22Rv1 (cell line): ENCODE measurements at regions not wholly inside any gene's neighbourhood (a gene's known extent, or its start where the extent isn't known, plus 50 kb on each side); places are given as distances from the start of the nearest gene placed in this dataset.

Source experiments
- H3K27ac ChIP-seq: fragments of 450-650 bp; 2 replicates; pipeline ENCODE4 v1.5.1; 2017
- ZFX ChIP-seq: fragments of 450-650 bp; IDR thresholded peaks from 2 replicates; pipeline ENCODE4 v1.6.1; 2017; ENCODE audit warnings: antibody characterized with exemption, borderline replicate concordance
- TF ChIP-seq, protein P1 (sequence below): fragments of 450-650 bp; IDR thresholded peaks from 2 replicates; pipeline ENCODE4 v1.5.1; 2017; ENCODE audit warnings: mild to moderate bottlenecking

DNA sequence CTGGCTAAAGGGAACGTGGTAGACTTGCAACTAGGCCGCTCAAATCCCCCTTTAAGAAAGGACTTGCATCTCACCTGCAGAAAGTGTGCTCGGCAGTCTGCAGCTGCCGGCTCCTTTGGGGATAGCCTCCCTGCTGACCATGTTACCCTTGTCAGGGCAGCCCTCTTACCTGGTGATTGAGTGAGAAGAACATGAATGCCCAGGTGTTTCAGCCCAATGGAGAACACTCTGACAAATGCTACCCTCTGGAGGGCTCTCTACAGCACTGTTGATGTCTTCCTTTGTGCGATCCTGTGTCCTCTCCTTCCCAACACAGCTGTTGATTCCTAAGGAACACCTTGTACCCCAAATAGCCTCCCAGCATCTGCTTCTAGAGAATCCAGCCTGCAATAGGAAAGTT lies 178.7 kb upstream of the LDB2 start:
- no peak overlapping the region for H3K27ac ChIP-seq
- TF ChIP-seq, protein P1, sequence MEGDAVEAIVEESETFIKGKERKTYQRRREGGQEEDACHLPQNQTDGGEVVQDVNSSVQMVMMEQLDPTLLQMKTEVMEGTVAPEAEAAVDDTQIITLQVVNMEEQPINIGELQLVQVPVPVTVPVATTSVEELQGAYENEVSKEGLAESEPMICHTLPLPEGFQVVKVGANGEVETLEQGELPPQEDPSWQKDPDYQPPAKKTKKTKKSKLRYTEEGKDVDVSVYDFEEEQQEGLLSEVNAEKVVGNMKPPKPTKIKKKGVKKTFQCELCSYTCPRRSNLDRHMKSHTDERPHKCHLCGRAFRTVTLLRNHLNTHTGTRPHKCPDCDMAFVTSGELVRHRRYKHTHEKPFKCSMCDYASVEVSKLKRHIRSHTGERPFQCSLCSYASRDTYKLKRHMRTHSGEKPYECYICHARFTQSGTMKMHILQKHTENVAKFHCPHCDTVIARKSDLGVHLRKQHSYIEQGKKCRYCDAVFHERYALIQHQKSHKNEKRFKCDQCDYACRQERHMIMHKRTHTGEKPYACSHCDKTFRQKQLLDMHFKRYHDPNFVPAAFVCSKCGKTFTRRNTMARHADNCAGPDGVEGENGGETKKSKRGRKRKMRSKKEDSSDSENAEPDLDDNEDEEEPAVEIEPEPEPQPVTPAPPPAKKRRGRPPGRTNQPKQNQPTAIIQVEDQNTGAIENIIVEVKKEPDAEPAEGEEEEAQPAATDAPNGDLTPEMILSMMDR = no peak
- no peak for TF ChIP-seq ZFX

DNA sequence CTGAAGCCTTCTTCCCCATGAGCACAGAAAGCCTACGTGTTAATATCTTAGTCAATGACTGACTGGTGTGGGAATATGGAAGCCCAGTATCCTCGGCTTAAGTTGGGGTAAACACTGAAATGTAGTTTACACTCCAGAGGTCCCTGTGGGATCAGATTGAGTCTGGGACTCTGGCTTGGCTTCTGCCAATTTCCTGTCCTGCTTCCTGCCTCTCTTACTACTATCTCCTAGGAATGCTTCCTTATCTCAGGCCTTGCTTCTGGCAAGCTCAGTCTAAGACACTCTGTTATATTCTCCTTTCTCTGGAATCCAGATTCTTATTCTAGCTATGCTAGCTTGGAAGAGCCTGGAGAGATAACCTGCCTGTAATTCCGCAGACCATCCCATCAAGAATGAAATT lies 174.0 kb upstream of the LDB2 start:
- TF ChIP-seq ZFX = no peak
- TF ChIP-seq, protein P1 = no peak
- H3K27ac ChIP-seq = no peak overlapping the region

DNA sequence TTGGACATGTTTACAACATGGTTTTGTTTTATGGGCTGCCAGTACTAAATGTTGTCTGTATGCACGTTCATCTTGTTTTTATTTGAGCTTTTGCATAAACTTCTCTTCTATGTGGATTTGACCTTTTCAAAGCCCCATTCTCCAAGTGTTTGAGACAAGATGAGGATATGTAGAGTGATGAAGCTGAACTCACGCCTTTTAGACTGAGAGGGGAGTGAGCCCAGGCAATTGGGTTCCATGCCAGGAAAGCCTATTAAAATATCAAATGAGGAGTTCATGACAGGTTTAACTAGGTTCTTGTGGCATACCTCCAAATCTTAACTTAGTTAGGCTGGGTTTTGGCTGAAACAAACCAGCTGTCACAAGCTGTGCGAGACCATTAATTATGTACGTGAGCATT lies 170.4 kb upstream of the LDB2 start:
- TF ChIP-seq, protein P1 = no peak
- TF ChIP-seq ZFX = no peak
- H3K27ac ChIP-seq = no peak overlapping the region

- no peak overlapping the region for H3K27ac ChIP-seq
- TF ChIP-seq, protein P1 = no peak
- no peak for TF ChIP-seq ZFX
Measured at GRCh38 chr4:17068392-17068791, 169.9 kb upstream of the LDB2 start.

- H3K27ac ChIP-seq = no peak overlapping the region
- no peak for TF ChIP-seq ZFX
Measured at GRCh38 chr4:17066972-17067371, 168.5 kb upstream of the LDB2 start.

DNA sequence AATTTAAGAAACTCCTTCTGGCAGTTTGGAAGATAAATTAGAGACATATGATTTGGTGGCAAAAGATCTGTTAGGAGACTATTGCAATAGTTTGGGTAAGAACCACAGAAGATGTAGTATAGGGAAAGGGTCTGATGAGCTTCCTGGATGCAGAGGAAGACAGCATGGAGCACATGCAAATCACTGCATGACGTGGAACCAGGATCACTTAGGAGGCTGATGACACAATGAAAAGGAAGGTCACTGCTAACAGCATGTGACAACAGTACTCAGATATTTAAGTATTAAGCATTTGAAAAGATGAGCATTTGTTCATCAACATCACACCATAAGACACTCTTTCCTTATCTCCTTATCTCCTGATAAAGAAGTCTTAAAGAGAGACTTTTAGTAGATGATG lies 167.8 kb upstream of the LDB2 start:
- no peak for TF ChIP-seq ZFX
- TF ChIP-seq, protein P1 = no peak
- H3K27ac ChIP-seq = no peak overlapping the region

GRCh38 chr4:17065821-17066220 lies 167.4 kb upstream of the LDB2 start:
- TF ChIP-seq ZFX = no peak
- TF ChIP-seq, protein P1 = no peak
- H3K27ac ChIP-seq = no peak overlapping the region

DNA sequence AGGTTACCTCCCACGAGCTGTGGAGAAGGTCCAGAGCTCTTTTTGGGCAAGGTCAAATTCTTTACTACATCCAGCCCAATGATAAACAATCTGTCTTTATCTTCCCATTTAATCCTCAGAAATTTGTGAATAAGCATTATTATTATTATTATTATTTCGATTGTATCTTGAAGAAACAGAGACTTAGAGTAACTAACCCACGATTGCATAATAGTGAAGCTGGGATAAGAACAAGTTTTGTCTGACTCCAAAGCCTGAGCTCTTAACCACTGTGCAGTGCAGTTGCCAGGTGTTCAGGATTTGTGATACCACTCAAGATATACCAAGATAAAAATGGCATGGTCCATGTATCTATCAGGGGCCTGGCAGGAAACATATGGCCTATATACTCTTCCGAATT lies 166.5 kb upstream of the LDB2 start:
- TF ChIP-seq, protein P1 = no peak
- no peak for TF ChIP-seq ZFX
- H3K27ac ChIP-seq = no peak overlapping the region
